T-helper 2 cell treated with Interferon-gamma antibody and Interleukin-4, amounts not matched to agents 5 μg/mL and 100 μg/mL, for 36 hours (primary cell): ENCODE measurements at regions not wholly inside any gene's neighbourhood (a gene's known extent, or its start where the extent isn't known, plus 50 kb on each side); places are given as distances from the start of the nearest gene placed in this dataset.

Experiments
- DNase-seq: peaks from one replicate; pipeline ENCODE4 v3.0.0; 2021; ENCODE audit warnings: low spot score
- H3K27ac Mint-ChIP-seq: one replicate; pipeline ENCODE4 v1.8.0; 2021; ENCODE audit warnings: mild to moderate bottlenecking, mixed read lengths
- H3K27me3 Mint-ChIP-seq: one replicate; pipeline ENCODE4 v1.8.0; 2021; ENCODE audit warnings: low read depth, mixed read lengths
- H3K36me3 Mint-ChIP-seq: one replicate; pipeline ENCODE4 v1.8.0; 2021; ENCODE audit warnings: low read depth, mixed read lengths
- H3K4me1 Mint-ChIP-seq: one replicate; pipeline ENCODE4 v1.8.0; 2021; ENCODE audit warnings: low read depth, mixed read lengths
- H3K4me3 Mint-ChIP-seq: one replicate; pipeline ENCODE4 v1.8.0; 2022; ENCODE audit warnings: mild to moderate bottlenecking, moderate library complexity, mixed read lengths
- H3K9me3 Mint-ChIP-seq: one replicate; pipeline ENCODE4 v1.8.0; 2021; ENCODE audit warnings: mixed read lengths

DNA sequence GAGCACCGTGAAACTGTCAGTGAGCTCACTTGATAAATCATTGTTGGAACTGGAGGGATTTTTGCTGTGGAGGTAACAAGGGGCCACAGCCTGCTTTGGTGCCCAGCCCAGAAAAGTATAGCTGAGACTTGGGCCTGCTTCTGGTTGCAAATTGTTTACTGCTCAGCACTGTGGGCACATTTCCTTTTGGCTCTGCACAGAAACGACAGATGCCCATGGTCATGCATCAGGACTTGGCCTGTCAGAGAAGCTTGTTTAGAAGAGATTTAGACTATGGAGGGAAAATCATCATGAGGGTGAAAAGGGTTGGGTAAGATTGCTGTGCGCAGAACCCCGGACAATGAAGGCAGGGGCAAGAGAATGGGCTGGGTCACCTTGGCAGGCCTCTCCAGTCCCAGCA lies 286.1 kb upstream of the CTNNB1 start:
- no peaks in the 10 kb centered on the region for H3K9me3 Mint-ChIP-seq
- no peaks in the 10 kb centered on the region for H3K27me3 Mint-ChIP-seq
- H3K4me1 Mint-ChIP-seq, result no peaks in the 10 kb centered on the region
- no peak overlapping the region for H3K27ac Mint-ChIP-seq
- no peak overlapping the region for H3K4me3 Mint-ChIP-seq
- no peak for DNase-seq
- H3K36me3 Mint-ChIP-seq, result no peaks in the 10 kb centered on the region

DNA sequence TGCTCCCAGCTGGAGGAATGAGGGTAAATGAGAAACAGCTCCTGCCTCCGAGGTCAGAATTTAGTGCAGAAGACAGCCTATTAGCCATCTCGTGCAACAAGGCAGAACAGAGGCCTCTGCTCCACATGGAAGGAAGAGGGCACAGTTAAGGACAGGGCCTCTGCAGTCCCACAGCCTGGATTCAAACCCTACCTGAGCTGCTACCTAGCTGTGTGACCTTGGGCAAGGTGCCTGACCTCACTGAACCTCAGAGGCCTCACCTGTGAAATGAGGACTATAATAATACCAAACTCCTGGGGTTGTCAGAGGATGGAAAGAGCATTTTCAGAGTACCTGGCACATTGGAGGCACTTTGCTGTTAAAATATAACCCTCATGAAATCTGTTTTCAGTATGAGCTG lies 285.7 kb upstream of the CTNNB1 start:
- Mint-ChIP-seq H3K4me1 (no peaks in the 10 kb centered on the region), H3K4me3 (no peak overlapping the region), H3K36me3 (no peaks in the 10 kb centered on the region), H3K27ac (no peak overlapping the region), H3K27me3 (no peaks in the 10 kb centered on the region), H3K9me3 (no peaks in the 10 kb centered on the region)
- DNase-seq, result no peak

DNA sequence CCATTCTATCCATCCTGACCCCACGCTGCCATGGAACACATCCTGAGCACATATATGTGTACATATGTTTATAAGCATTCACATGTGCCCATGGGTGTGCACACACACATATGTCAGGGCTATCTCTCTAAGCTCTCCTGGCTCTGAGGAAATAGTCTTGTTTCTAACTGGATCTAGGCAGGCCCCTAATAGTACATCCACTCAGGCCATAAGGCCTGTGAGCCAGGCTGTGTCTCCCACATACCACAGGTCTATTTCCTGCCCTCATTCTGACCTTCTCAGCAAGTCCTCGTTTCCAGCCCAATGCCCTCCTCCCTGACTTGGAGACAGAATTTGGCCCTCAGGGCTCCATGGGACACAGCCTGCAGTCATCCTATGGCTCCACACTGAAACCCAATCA lies 284.8 kb upstream of the CTNNB1 start:
- Mint-ChIP-seq H3K36me3 (no peaks in the 10 kb centered on the region), H3K27me3 (no peaks in the 10 kb centered on the region), H3K9me3 (no peaks in the 10 kb centered on the region), H3K4me3 (no peak overlapping the region), H3K4me1 (no peaks in the 10 kb centered on the region), H3K27ac (no peak overlapping the region)
- DNase-seq, result no peak

DNA sequence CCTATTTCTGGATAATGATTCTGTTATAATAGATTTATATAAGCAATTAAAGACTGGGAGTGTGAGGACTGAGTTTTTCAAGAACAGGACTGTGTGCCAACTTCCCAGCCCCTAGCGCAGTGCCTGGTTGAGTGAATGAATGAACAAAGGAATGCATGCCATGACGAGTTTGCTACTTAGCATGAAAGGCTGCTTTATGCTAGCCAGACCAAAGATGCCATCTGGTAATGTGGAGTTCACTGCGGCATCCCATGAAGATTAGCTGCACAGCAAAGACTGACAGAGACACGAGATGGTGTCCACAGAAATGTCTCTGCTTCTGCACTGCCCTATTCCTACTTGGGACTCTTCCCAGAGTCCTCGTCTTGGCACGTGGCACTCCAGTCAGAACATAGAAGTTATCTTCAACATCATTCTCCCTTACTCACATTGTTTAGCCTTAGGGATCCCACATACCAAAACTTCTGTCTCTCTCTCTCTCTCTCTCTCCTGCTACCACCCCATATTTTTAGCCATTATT lies 283.9 kb upstream of the CTNNB1 start:
- H3K4me3 Mint-ChIP-seq, result no peak overlapping the region
- no peak for DNase-seq
- H3K9me3 Mint-ChIP-seq, result no peaks in the 10 kb centered on the region
- no peak overlapping the region for H3K27ac Mint-ChIP-seq
- H3K4me1 Mint-ChIP-seq, result no peaks in the 10 kb centered on the region
- no peaks in the 10 kb centered on the region for H3K36me3 Mint-ChIP-seq
- no peaks in the 10 kb centered on the region for H3K27me3 Mint-ChIP-seq

DNA sequence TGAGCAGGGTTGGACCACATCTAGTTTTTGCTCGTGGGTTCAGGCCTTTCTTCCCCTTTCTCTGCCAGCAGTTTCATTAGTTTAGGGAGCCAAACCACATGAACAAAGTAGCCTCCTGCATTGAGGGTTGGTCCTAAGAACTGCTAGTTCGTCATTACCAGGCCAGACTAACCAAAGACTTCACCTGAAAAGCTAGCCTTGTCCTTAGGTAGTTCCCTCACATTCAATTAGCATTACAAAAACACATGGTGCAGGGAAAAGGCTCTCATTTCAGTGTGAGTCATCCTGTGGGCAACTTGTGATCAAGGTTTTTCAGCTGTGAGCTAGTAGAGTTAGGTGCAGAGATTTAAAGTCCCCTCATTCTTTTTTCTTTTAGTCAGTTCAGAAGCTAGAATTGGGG lies 279.3 kb upstream of the CTNNB1 start:
- no peak overlapping the region for H3K27ac Mint-ChIP-seq
- H3K27me3 Mint-ChIP-seq, result no peaks in the 10 kb centered on the region
- no peaks in the 10 kb centered on the region for H3K9me3 Mint-ChIP-seq
- H3K4me1 Mint-ChIP-seq, result no peaks in the 10 kb centered on the region
- H3K4me3 Mint-ChIP-seq, result no peak overlapping the region
- no peak for DNase-seq
- H3K36me3 Mint-ChIP-seq, result no peaks in the 10 kb centered on the region

DNA sequence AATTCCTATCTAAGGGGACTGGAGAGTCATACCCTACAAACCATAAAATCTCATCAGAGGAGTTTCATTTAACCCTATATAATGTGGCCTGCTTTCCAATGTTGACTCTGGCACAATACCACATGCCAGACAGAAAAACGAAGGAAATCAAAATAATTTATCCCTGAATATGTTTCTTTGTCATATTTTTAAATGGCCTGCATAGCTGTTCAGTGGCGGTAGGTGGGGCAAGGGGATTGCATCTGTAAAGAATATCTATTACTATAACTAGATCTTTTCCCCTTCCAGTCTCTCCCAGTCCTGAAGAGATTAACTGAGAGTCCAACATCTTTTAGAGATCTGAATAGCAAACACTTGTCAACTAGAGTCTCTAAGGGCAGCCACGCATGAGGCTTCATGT lies 278.1 kb upstream of the CTNNB1 start:
- Mint-ChIP-seq H3K27ac (no peak overlapping the region), H3K4me1 (no peaks in the 10 kb centered on the region), H3K27me3 (no peaks in the 10 kb centered on the region), H3K4me3 (no peak overlapping the region), H3K36me3 (no peaks in the 10 kb centered on the region), H3K9me3 (no peaks in the 10 kb centered on the region)
- no peak for DNase-seq

DNA sequence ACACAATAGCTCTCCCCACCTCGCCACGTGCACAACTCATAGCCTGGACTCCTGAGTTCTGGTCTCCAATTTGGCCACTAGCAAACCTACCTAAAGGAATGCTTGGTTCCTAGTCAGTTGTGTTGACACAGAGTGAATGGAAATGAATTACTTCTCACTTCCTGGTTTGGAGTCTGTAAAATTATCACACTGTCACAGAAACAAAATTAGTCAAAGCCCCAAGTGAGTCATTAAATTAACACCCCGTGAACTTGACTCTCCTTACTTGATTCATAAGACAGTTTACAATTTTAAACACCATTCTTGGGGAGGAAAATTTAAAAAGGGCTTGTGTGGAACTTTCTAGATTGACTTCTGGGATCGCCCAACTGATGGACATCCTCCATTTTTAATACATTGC lies 276.2 kb upstream of the CTNNB1 start:
- Mint-ChIP-seq H3K9me3 (no peaks in the 10 kb centered on the region), H3K27me3 (peaks cover 5% of the 10 kb centered on the region), H3K36me3 (no peaks in the 10 kb centered on the region), H3K4me1 (no peaks in the 10 kb centered on the region), H3K27ac (no peak overlapping the region), H3K4me3 (no peak overlapping the region)
- no peak for DNase-seq

DNA sequence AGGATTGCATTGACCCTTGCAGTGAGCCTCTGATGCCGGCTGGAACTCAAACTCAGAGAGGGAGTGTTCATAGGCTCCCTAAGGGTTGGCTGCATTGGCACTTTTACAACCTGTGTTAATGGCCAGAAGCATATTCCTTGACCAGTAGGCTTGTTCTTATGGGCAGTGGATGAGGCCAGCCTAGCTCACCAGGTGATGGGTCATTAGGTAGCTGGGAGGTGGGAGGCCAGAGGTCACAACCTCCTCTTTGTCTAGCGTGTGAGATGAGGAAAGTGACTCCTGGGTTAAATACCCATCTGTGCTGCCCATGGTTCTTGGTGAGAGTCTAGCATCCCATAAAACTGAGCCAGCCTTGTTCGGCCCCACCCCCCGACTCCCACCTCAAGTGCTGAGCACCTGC lies 275.7 kb upstream of the CTNNB1 start:
- H3K27me3 Mint-ChIP-seq, result peaks cover 5% of the 10 kb centered on the region
- DNase-seq, result no peak
- no peak overlapping the region for H3K4me3 Mint-ChIP-seq
- no peaks in the 10 kb centered on the region for H3K4me1 Mint-ChIP-seq
- H3K9me3 Mint-ChIP-seq, result no peaks in the 10 kb centered on the region
- no peaks in the 10 kb centered on the region for H3K36me3 Mint-ChIP-seq
- H3K27ac Mint-ChIP-seq, result no peak overlapping the region

DNA sequence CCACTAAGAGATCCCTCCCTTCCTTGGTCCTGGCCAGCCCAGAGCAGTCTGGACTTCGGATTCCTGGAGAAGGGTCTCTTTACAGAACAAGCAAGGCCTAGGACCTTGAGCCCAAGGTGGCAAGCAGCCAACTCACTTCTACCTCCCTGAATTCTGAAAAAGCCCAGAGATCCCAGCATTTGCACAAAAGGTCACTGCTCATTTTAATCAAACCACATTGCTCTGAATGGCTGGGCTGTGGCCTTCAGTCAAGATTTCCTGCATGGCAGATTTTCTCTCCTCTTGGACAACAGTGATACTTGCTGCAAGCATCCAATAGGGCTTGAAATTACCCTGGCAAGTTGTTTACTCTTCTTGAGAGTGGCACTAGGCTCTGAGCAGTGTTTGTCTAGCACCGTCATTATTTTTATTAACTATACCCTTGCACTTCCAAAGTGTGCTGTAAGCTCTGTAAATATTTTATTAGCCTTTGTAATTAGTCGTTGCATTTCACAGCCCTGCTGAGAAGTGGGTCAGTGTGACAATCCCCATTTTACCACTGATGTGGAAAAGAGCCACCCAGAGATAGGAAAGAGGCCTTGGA lies 274.7 kb upstream of the CTNNB1 start:
- DNase-seq, result no peak
- H3K27me3 Mint-ChIP-seq, result peaks cover 8% of the 10 kb centered on the region
- no peak overlapping the region for H3K27ac Mint-ChIP-seq
- no peaks in the 10 kb centered on the region for H3K36me3 Mint-ChIP-seq
- no peak overlapping the region for H3K4me3 Mint-ChIP-seq
- H3K9me3 Mint-ChIP-seq, result no peaks in the 10 kb centered on the region
- H3K4me1 Mint-ChIP-seq, result no peaks in the 10 kb centered on the region

DNA sequence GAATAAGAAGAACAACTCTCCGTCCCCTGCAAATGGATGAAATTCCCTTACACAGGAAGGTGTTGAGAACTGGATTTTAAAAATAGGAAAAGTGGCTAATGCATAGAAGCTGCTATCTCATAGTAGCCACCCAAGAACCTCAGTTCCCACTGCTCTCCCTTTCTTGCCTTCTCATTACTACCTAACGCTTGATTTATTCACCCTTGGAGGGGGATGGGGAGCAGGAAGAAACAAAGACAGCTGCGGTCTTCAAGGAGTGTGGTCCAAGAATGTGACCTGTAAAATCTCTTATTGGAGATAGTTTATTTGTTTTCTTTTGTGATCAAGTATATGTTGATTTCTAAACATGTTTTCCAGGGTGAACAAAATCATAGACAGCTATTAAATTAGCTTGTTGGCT lies 274.1 kb upstream of the CTNNB1 start:
- Mint-ChIP-seq H3K9me3 (no peaks in the 10 kb centered on the region), H3K4me3 (no peak overlapping the region), H3K27ac (no peak overlapping the region), H3K4me1 (no peaks in the 10 kb centered on the region), H3K36me3 (no peaks in the 10 kb centered on the region), H3K27me3 (peaks cover 8% of the 10 kb centered on the region)
- no peak for DNase-seq

DNA sequence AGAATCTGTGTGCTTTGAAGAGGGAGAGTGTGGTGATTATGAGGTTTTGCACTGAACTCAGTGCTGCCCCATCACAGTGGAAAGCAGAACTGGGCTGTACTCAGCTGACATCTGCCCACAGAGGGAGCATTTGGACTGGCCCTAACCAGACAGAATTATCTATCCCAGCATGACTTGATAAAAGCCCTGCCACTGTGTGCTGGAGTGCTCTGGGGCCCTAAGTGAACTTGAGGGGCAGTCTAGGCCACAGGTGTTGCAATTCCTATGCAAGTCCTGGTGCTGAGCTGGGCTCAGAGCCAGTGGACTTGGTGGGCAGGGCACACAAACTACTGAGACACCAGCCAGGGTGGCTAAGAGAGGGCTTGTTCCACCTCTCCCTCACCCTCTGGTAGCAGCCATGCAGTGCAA lies 269.2 kb upstream of the CTNNB1 start:
- no peaks in the 10 kb centered on the region for H3K4me1 Mint-ChIP-seq
- no peak overlapping the region for H3K4me3 Mint-ChIP-seq

DNA sequence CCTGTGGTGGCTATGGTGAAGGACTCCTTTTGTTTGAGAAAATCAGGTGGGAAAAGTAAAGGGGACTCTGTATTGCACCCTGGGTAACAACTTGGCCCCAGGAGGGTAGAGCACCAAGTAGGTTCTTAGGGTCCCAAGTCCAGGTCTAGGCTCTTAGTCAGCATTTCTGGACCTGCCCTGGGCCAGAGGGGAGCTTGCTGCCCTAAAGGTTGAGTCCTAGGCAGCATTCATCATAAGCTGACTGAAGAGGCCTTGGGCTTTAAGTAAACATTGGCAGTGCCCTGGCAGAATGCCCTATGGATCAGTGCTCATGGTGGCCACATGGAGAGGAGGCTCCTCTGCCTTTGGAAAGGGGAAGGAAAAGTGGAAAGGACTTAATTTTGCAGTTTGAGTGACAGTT lies 268.5 kb upstream of the CTNNB1 start:
- Mint-ChIP-seq H3K36me3 (no peaks in the 10 kb centered on the region), H3K27me3 (peaks cover 8% of the 10 kb centered on the region), H3K27ac (no peak overlapping the region), H3K4me1 (no peaks in the 10 kb centered on the region), H3K9me3 (peaks cover 4% of the 10 kb centered on the region), H3K4me3 (no peak overlapping the region)
- no peak for DNase-seq

More for the DNA sequence above, 269.2 kb upstream of the CTNNB1 start:
- Mint-ChIP-seq H3K9me3 (peaks cover 4% of the 10 kb centered on the region), H3K36me3 (no peaks in the 10 kb centered on the region), H3K27ac (no peak overlapping the region), H3K27me3 (peaks cover 8% of the 10 kb centered on the region)
- no peak for DNase-seq

DNA sequence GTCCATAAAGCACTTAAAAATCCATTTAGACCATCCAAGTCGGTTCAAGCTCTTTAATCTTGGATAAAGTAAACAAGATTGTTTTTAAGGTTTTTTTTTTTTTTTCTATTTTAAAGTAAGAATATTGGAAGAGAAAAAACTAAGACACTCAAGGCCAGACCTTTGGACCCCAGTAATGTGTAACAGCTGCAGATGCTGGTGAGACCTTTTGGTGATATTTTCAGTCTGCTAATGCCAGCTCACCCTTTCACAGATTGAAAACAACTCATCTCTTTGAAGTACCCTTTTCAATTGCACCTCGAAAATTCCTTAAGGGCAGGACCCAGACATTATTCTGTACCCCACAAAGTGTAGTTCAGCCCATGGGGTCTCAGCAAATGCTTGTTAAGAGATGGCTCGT lies 260.7 kb upstream of the CTNNB1 start:
- no peak overlapping the region for H3K4me3 Mint-ChIP-seq
- H3K27me3 Mint-ChIP-seq, result no peaks in the 10 kb centered on the region
- no peak for DNase-seq
- no peaks in the 10 kb centered on the region for H3K9me3 Mint-ChIP-seq
- no peaks in the 10 kb centered on the region for H3K4me1 Mint-ChIP-seq
- H3K27ac Mint-ChIP-seq, result no peak overlapping the region
- H3K36me3 Mint-ChIP-seq, result no peaks in the 10 kb centered on the region

DNA sequence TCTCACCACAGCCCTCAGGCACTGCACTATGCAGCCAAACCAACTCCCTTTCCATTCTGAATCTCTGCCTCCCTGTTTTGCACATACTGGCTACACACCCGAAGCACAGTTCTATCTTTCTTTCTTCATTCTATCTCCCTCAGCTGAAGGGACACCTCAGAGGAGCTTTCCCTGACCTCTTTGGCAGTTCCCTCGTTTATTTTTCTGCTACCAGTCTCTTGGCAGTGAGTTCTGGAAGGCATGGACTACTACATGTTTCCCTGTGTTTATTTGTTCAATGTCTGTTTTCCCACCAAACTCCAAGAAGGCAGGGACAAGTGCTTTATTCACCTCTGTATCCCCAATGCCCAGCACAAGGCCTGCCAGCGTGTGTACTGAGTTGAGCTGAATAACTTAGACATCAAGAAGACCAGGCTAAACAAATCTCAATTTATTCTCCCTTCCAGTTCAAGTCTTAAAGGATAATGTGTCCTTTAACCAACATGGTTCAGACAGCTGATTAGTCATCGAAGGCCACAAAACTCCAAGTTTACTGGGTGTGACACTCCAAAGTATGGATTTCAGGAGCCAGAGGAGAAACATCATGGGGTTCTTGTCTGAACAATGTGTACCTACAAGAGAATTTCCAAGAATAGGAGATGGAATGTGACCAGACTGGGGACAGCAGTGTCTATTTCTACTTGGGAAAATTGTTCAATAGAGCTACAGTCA lies 260.1 kb upstream of the CTNNB1 start:
- Mint-ChIP-seq H3K27ac (no peak overlapping the region), H3K27me3 (no peaks in the 10 kb centered on the region), H3K4me1 (no peaks in the 10 kb centered on the region), H3K4me3 (no peak overlapping the region), H3K36me3 (no peaks in the 10 kb centered on the region), H3K9me3 (no peaks in the 10 kb centered on the region)
- no peak for DNase-seq

DNA sequence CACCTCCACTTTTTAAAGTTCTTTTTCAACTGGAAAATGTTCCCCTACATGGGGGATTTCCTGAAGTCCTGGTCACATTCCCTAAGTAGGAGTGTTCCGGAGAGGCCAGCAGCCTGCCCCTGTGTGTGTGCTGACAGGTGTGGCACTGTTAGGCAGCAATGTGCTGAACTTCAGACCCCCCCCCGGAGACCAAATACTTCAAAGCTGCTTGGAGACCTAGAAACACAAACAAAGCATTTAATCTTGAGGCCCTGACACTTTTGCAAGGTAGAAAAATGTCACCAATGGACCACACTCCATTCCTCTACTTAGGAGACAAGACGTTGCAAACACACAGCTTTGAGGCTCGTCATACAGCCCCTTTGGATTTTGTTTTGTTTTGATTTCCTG lies 259.6 kb upstream of the CTNNB1 start:
- H3K36me3 Mint-ChIP-seq, result no peaks in the 10 kb centered on the region
- H3K4me1 Mint-ChIP-seq, result no peaks in the 10 kb centered on the region
- no peak overlapping the region for H3K27ac Mint-ChIP-seq
- H3K9me3 Mint-ChIP-seq, result no peaks in the 10 kb centered on the region
- no peak overlapping the region for H3K4me3 Mint-ChIP-seq
- DNase-seq, result no peak
- H3K27me3 Mint-ChIP-seq, result no peaks in the 10 kb centered on the region
